HG03135 (cell line): ENCODE measurements at regions not wholly inside any gene's neighbourhood (a gene's known extent, or its start where the extent isn't known, plus 50 kb on each side); places are given as distances from the start of the nearest gene placed in this dataset.
"Not testable (repeated sequence)": the region's sequence is repeated elsewhere in the genome, so short reads cannot be mapped to it uniquely, and the experiment has no call there.

Experiments
- ATAC-seq: cut with Tn5 transposase; IDR thresholded peaks from one replicate; pipeline ENCODE4 v1.9.1; 2021; ENCODE audit warnings: mild to moderate bottlenecking, moderate library complexity; ENCODE audit not compliant: unreplicated experiment

GRCh38 chr1:82065916-82066315 is 265.2 kb downstream of the ADGRL2 start:
- no peak for ATAC-seq

GRCh38 chr1:82064691-82065090 is 264.0 kb downstream of the ADGRL2 start:
- ATAC-seq = no peak

- ATAC-seq = no peak
Observed at GRCh38 chr1:82062206-82062605, 261.5 kb downstream of the ADGRL2 start.

GRCh38 chr1:82059959-82060358 is 259.2 kb downstream of the ADGRL2 start:
- no peak for ATAC-seq

- ATAC-seq = no peak
Observed at GRCh38 chr1:82057011-82057410, 256.3 kb downstream of the ADGRL2 start.

GRCh38 chr1:82055375-82055774 is 254.6 kb downstream of the ADGRL2 start:
- not testable (repeated sequence) for ATAC-seq

GRCh38 chr1:82052563-82052962 is 251.8 kb downstream of the ADGRL2 start:
- no peak for ATAC-seq

- ATAC-seq = no peak
Observed at GRCh38 chr1:82048596-82048995, 247.9 kb downstream of the ADGRL2 start.

GRCh38 chr1:82045221-82045620 is 244.5 kb downstream of the ADGRL2 start:
- no peak for ATAC-seq

- no peak for ATAC-seq
Observed at GRCh38 chr1:82044536-82044935, 243.8 kb downstream of the ADGRL2 start.

- ATAC-seq = no peak
Observed at GRCh38 chr1:82044111-82044510, 243.4 kb downstream of the ADGRL2 start.

- no peak for ATAC-seq
Observed at GRCh38 chr1:82042306-82043060, 241.7 kb downstream of the ADGRL2 start.
